ENCODE measurements at regions not wholly inside any gene's neighbourhood (a gene's known extent, or its start where the extent isn't known, plus 50 kb on each side); places are given as distances from the start of the nearest gene placed in this dataset.
"Not testable (repeated sequence)": the region's sequence is repeated elsewhere in the genome, so short reads cannot be mapped to it uniquely, and the experiment has no call there.

- DNase-seq = no peak
- H3K9me3 ChIP-seq = peaks cover 0 to 7% of the 10 kb centered on the region in 2 donors
- no peak overlapping the region for H3K4me3 ChIP-seq
- no peak overlapping the region for H3K27ac ChIP-seq
- H3K27me3 ChIP-seq = no peaks in the 10 kb centered on the region
- no peak for ATAC-seq
- H3K4me1 ChIP-seq = no peaks in the 10 kb centered on the region
- no peaks in the 10 kb centered on the region for H3K36me3 ChIP-seq
- TF ChIP-seq CTCF (IDR thresholded peaks at IDR 0.05) = no peak
- intact Hi-C loops (cut with DNase I) = no loop called here
These were observed 662.0 kb upstream of the ANKRD30A start for GRCh38 chr10:36463390-36463789.

DNA sequence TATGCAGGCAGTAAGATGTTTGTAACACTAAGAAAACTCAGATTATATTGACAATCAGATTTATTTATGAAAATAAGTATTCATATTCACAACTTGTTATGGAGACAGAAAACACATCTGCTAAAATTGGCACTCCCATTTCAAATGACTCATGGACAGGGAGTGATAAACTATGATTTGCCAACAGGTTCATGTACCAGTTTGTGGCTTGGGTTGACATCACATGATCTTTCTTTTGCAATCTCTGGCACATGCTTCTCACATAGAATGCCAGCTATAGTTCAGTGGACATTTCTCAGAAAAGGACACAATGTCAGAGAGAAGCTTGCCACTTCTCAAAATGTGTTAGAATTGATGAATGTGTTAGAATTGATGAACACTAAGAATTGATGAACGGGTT, 663.2 kb upstream of the ANKRD30A start:
- no peaks in the 10 kb centered on the region for H3K36me3 ChIP-seq
- ATAC-seq (no peak), DNase-seq (no peak)
- no peak overlapping the region for H3K4me3 ChIP-seq
- H3K9me3 ChIP-seq = peaks cover 0 to 17% of the 10 kb centered on the region in 2 donors
- intact Hi-C loops (cut with DNase I) = no loop called here
- H3K4me1 ChIP-seq = no peaks in the 10 kb centered on the region
- no peak for TF ChIP-seq CTCF (IDR thresholded peaks at IDR 0.05)
- no peak overlapping the region for H3K27ac ChIP-seq
- H3K27me3 ChIP-seq = no peaks in the 10 kb centered on the region

- H3K36me3 ChIP-seq; H3K4me1 ChIP-seq; H3K27me3 ChIP-seq; ATAC-seq; DNase-seq; intact Hi-C loops (cut with DNase I); H3K27ac ChIP-seq; H3K4me3 ChIP-seq: not testable (repeated sequence)
- H3K9me3 ChIP-seq = peaks cover 0 to 32% of the 10 kb centered on the region in 2 donors
These were observed 667.0 kb upstream of the ANKRD30A start for GRCh38 chr10:36458437-36458836.

DNA sequence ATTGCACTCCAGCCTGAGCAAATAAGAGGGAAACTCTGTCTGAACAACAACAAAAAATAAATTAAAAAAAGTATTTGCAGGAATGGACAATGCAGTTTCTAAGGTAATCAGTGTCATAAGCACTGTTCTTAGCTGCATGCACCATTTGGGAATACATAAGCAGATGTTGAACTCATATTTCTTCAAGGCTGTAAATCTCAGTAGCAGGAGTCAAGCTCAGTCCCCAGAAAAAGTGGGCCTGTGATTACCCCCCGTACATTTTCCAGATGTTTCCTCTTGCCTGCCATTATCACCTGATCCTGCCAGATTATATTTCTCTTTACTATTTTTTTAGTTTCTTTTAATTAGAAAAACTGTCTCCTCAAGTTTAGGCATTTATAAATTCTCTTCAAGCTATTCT, 667.6 kb upstream of the ANKRD30A start:
- intact Hi-C loops (cut with DNase I) = no loop called here
- no peaks in the 10 kb centered on the region for H3K27me3 ChIP-seq

DNA sequence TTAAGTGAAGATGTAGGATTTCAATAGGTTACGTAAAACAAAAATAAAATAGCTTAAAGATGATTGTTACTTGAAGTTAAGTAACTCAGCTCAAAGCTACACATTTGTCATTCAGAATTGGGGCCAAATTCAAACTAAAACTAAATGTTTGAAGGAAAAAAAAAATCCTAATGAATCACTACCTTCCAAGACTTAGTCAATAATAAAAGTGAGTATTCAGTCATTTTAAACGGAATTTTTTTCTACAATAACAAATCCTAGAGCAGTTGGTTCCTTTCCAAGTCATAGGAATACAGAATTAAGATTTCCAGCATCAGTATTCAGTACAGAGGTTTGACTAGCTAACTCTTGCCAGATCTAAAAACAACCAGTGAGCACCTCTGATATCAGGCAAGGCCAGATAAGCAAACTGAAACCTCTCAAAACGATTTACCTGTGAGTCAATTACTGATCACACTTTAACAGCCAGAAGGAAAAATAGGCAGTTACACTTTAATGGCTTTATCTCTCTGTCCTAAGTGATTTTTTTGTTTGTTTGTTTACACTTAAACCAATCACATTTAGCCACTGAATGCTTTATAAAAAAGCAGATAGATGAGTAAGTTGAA, 669.8 kb upstream of the ANKRD30A start:
- Histone ChIP-seq H3K4me1 (no peaks in the 10 kb centered on the region), H3K4me3 (no peak overlapping the region), H3K27me3 (no peaks in the 10 kb centered on the region), H3K9me3 (peaks cover 0 to 32% of the 10 kb centered on the region in 2 donors), H3K36me3 (no peaks in the 10 kb centered on the region), H3K27ac (no peak overlapping the region)
- ATAC-seq (no peak), DNase-seq (no peak)
- TF ChIP-seq CTCF (IDR thresholded peaks at IDR 0.05) = no peak
- intact Hi-C loops (cut with DNase I) = no loop called here

More for the DNA sequence above, 667.6 kb upstream of the ANKRD30A start:
- H3K9me3 ChIP-seq = peaks cover 0 to 32% of the 10 kb centered on the region in 2 donors
- H3K4me3 ChIP-seq = no peak overlapping the region
- no peak for ATAC-seq
- no peak overlapping the region for H3K27ac ChIP-seq
- TF ChIP-seq CTCF (IDR thresholded peaks at IDR 0.05) = no peak
- no peak for DNase-seq
- no peaks in the 10 kb centered on the region for H3K36me3 ChIP-seq
- H3K4me1 ChIP-seq = no peaks in the 10 kb centered on the region

DNA sequence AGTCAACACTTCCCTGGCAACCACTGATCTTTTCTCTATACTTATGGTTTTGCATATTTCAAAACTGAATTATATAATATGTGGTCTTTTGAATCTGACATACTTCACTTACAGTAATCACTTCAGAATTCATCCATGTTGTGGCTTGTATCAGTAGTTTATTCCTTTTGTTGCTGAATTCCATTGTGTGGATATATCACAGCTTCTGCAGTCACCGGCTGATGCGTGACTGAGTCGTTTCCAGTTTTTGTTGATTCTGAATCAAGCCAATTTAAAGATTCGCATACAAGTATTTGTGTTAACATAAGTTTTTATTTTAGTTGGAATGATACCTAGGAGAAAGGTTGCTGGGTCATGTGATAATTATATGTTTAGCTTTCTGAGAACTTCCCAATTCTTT, 672.5 kb upstream of the ANKRD30A start:
- Histone ChIP-seq H3K27ac (no peak overlapping the region), H3K36me3 (no peaks in the 10 kb centered on the region), H3K9me3 (peaks cover 0 to 20% of the 10 kb centered on the region in 2 donors), H3K4me3 (no peak overlapping the region), H3K27me3 (no peaks in the 10 kb centered on the region), H3K4me1 (no peaks in the 10 kb centered on the region)
- TF ChIP-seq CTCF (IDR thresholded peaks at IDR 0.05) = no peak
- no peak for ATAC-seq
- DNase-seq = no peak
- intact Hi-C loops (cut with DNase I) = no loop called here

Measured in left lung (tissue), 4 donors.